Activated CD4-positive, alpha-beta T cell treated with anti-CD3 and anti-CD28 coated beads, Interleukin-2, amount 50 U/mL, for 48 hours (primary cell): ENCODE measurements at regions not wholly inside any gene's neighbourhood (a gene's known extent, or its start where the extent isn't known, plus 50 kb on each side); places are given as distances from the start of the nearest gene placed in this dataset.

Source experiments
- DNase-seq, 2 experiments: peaks; one replicate each; pipeline ENCODE4 v3.0.0-alpha.2; 2020

- no peak for DNase-seq
Observed at GRCh38 chr13:85742355-85742754, 56.9 kb downstream of the SLITRK6 start.

- no peak for DNase-seq
Observed at GRCh38 chr13:85741017-85741416, 58.2 kb downstream of the SLITRK6 start.

- no peak for DNase-seq
Observed at GRCh38 chr13:85738696-85739320, 60.4 kb downstream of the SLITRK6 start.

GRCh38 chr13:85737952-85738351, 61.3 kb downstream of the SLITRK6 start:
- no peak for DNase-seq

- DNase-seq: no peak
Observed at GRCh38 chr13:85729296-85729695, 69.9 kb downstream of the SLITRK6 start.

GRCh38 chr13:85728811-85729210, 70.4 kb downstream of the SLITRK6 start:
- DNase-seq: no peak

- DNase-seq: no peak
Observed at GRCh38 chr13:85725433-85725832, 73.8 kb downstream of the SLITRK6 start.

- DNase-seq: no peak
Observed at GRCh38 chr13:85724546-85725432, 74.4 kb downstream of the SLITRK6 start.

- DNase-seq: no peak
Observed at GRCh38 chr13:85719749-85720148, 79.5 kb downstream of the SLITRK6 start.

- DNase-seq: no peak
Observed at GRCh38 chr13:85717921-85718320, 81.3 kb downstream of the SLITRK6 start.

- no peak for DNase-seq
Observed at GRCh38 chr13:85710545-85710944, 88.7 kb downstream of the SLITRK6 start.

GRCh38 chr13:85709721-85710120, 89.5 kb downstream of the SLITRK6 start:
- no peak for DNase-seq

- DNase-seq: no peak
Observed at GRCh38 chr13:85709072-85709471, 90.1 kb downstream of the SLITRK6 start.

- DNase-seq: no peak
Observed at GRCh38 chr13:85700906-85701305, 98.3 kb downstream of the SLITRK6 start.

GRCh38 chr13:85698256-85698655, 101.0 kb downstream of the SLITRK6 start:
- no peak for DNase-seq

GRCh38 chr13:85694992-85695391, 104.2 kb downstream of the SLITRK6 start:
- DNase-seq: no peak

GRCh38 chr13:85693889-85694511, 105.2 kb downstream of the SLITRK6 start:
- DNase-seq: no peak

- DNase-seq: no peak
Observed at GRCh38 chr13:85690368-85690767, 108.9 kb downstream of the SLITRK6 start.

GRCh38 chr13:85685436-85685835, 113.8 kb downstream of the SLITRK6 start:
- no peak for DNase-seq

GRCh38 chr13:85675151-85675907, 123.9 kb downstream of the SLITRK6 start:
- DNase-seq: no peak

- no peak for DNase-seq
Observed at GRCh38 chr13:85671336-85671735, 127.9 kb downstream of the SLITRK6 start.

GRCh38 chr13:85666356-85666755, 132.9 kb downstream of the SLITRK6 start:
- no peak for DNase-seq

GRCh38 chr13:85665286-85665685, 133.9 kb downstream of the SLITRK6 start:
- DNase-seq: no peak
